ENCODE measurements at regions not wholly inside any gene's neighbourhood (a gene's known extent, or its start where the extent isn't known, plus 50 kb on each side); places are given as distances from the start of the nearest gene placed in this dataset.

DNA sequence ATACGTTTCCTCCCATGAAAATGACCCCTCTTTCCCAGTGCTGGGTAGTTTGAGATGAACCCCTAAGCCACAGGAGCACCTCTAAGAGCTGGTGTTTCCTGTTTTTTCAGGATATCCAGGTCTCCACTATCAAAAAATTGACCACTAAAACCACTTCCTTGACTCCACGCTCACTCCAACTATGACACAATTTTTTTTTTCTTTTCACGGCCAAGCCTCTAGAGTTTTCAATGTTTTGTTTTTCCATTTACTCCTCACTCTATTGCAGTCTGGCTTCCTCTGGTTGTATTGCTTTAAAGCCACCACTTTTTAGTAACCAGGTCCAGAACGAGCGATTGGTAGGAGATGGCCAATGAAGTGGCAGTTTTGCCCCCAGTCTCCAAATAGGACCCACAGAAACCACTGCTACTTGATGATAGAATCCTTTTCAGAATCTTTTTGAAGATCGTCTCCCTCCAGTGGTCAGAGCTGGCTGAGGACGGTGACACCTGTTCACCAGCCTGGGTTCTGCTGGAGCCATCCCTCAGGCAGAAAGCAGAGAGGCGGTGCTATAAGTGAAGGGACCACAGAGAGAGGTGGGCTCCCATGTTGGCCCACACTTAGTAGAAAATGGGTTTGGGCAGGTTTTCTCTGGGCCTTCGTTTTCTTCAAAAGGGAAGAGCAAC is 454.4 kb downstream of the VRK1 start:
- TF ChIP-seq, protein P1, sequence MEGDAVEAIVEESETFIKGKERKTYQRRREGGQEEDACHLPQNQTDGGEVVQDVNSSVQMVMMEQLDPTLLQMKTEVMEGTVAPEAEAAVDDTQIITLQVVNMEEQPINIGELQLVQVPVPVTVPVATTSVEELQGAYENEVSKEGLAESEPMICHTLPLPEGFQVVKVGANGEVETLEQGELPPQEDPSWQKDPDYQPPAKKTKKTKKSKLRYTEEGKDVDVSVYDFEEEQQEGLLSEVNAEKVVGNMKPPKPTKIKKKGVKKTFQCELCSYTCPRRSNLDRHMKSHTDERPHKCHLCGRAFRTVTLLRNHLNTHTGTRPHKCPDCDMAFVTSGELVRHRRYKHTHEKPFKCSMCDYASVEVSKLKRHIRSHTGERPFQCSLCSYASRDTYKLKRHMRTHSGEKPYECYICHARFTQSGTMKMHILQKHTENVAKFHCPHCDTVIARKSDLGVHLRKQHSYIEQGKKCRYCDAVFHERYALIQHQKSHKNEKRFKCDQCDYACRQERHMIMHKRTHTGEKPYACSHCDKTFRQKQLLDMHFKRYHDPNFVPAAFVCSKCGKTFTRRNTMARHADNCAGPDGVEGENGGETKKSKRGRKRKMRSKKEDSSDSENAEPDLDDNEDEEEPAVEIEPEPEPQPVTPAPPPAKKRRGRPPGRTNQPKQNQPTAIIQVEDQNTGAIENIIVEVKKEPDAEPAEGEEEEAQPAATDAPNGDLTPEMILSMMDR (conservative IDR thresholded peaks at IDR 0.05; ENCODE audit: low read depth, low read length), result no peak
- TF ChIP-seq POLR2A (IDR thresholded peaks at IDR 0.05; ENCODE audit: low read depth, low read length) (no peak), SMC3 (IDR thresholded peaks at IDR 0.05; ENCODE audit: low read depth, low read length) (no peak), RCOR1 (IDR thresholded peaks at IDR 0.05; ENCODE audit: insufficient replicate concordance, low read length) (no peak)
- TF ChIP-seq, protein P2, sequence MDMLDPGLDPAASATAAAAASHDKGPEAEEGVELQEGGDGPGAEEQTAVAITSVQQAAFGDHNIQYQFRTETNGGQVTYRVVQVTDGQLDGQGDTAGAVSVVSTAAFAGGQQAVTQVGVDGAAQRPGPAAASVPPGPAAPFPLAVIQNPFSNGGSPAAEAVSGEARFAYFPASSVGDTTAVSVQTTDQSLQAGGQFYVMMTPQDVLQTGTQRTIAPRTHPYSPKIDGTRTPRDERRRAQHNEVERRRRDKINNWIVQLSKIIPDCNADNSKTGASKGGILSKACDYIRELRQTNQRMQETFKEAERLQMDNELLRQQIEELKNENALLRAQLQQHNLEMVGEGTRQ (IDR thresholded peaks at IDR 0.05; ENCODE audit: low read depth, low read length), result no peak

All from IMR-90 (cell line).